ENCODE measurements at regions not wholly inside any gene's neighbourhood (a gene's known extent, or its start where the extent isn't known, plus 50 kb on each side); places are given as distances from the start of the nearest gene placed in this dataset.

- no peaks in the 10 kb centered on the region for H3K9me3 ChIP-seq (replicated peaks; ENCODE audit: insufficient read depth, low read length)
- no peak overlapping the region for H3K4me2 ChIP-seq (ENCODE audit: low read depth, low read length)
- H2AFZ ChIP-seq (ENCODE audit: low read length), result no peak overlapping the region
- TF ChIP-seq EZH2phosphoT487 (IDR thresholded peaks at IDR 0.05; ENCODE audit: low read length) (no peak), EZH2 (optimal IDR thresholded peaks at IDR 0.05; ENCODE audit: low read depth, low read length) (no peak)
- TF ChIP-seq, protein P1, sequence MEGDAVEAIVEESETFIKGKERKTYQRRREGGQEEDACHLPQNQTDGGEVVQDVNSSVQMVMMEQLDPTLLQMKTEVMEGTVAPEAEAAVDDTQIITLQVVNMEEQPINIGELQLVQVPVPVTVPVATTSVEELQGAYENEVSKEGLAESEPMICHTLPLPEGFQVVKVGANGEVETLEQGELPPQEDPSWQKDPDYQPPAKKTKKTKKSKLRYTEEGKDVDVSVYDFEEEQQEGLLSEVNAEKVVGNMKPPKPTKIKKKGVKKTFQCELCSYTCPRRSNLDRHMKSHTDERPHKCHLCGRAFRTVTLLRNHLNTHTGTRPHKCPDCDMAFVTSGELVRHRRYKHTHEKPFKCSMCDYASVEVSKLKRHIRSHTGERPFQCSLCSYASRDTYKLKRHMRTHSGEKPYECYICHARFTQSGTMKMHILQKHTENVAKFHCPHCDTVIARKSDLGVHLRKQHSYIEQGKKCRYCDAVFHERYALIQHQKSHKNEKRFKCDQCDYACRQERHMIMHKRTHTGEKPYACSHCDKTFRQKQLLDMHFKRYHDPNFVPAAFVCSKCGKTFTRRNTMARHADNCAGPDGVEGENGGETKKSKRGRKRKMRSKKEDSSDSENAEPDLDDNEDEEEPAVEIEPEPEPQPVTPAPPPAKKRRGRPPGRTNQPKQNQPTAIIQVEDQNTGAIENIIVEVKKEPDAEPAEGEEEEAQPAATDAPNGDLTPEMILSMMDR (IDR thresholded peaks at IDR 0.05; ENCODE audit: low read length), result no peak
- no peak overlapping the region for H3K9ac ChIP-seq (ENCODE audit: low read length)
- DNase-seq, result no peak
- no peaks in the 10 kb centered on the region for H3K79me2 ChIP-seq (ENCODE audit: low read length)
- H3K4me3 ChIP-seq (ENCODE audit: low read length), result no peak overlapping the region
- H3K9me2 ChIP-seq (replicated peaks; ENCODE audit: insufficient read depth, low read length), result no peaks in the 10 kb centered on the region
- no peaks in the 10 kb centered on the region for H3K36me3 ChIP-seq (replicated peaks; ENCODE audit: insufficient read depth, low read length)
- no peaks in the 10 kb centered on the region for H4K20me1 ChIP-seq (ENCODE audit: insufficient read depth, low read length)
- H3K27me3 ChIP-seq (replicated peaks; ENCODE audit: insufficient read depth, low read length), result no peaks in the 10 kb centered on the region
- H3K27ac ChIP-seq (ENCODE audit: low read length), result no peak overlapping the region
- no peaks in the 10 kb centered on the region for H3K4me1 ChIP-seq (ENCODE audit: low read length)
- H3F3A ChIP-seq (ENCODE audit: insufficient read depth, low read length), result no peaks in the 10 kb centered on the region
Measured at GRCh38 chr10:36116731-36117130, 474.6 kb upstream of the FZD8 start.

DNA sequence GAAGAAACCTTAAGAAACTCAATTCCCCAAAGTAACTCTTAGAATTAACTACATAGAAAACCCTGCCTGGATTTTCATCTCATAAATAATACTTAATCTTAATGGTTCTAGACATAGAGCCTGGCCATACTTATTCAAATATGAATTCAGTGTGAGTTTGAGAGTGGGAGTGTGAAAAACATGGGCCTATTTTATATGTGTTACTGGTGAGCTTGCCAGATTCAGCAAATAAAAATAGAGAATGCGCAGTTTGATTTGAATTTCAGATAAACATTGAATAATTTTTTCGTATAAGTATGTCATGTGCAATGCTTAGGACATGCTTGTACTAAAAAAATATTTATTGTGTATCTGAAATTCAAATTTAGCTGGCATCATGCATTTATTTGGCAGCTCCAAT, 473.9 kb upstream of the FZD8 start:
- Histone ChIP-seq H3K9me3 (replicated peaks; ENCODE audit: insufficient read depth, low read length) (no peaks in the 10 kb centered on the region), H3K79me2 (ENCODE audit: low read length) (no peaks in the 10 kb centered on the region), H4K20me1 (ENCODE audit: insufficient read depth, low read length) (no peaks in the 10 kb centered on the region), H3F3A (ENCODE audit: insufficient read depth, low read length) (no peaks in the 10 kb centered on the region), H3K36me3 (replicated peaks; ENCODE audit: insufficient read depth, low read length) (no peaks in the 10 kb centered on the region), H3K4me2 (ENCODE audit: low read depth, low read length) (no peak overlapping the region), H2AFZ (ENCODE audit: low read length) (no peak overlapping the region), H3K9ac (ENCODE audit: low read length) (no peak overlapping the region), H3K4me3 (ENCODE audit: low read length) (no peak overlapping the region), H3K9me2 (replicated peaks; ENCODE audit: insufficient read depth, low read length) (no peaks in the 10 kb centered on the region), H3K4me1 (ENCODE audit: low read length) (no peaks in the 10 kb centered on the region), H3K27ac (ENCODE audit: low read length) (no peak overlapping the region), H3K27me3 (replicated peaks; ENCODE audit: insufficient read depth, low read length) (no peaks in the 10 kb centered on the region)
- DNase-seq, result no peak
- TF ChIP-seq EZH2 (optimal IDR thresholded peaks at IDR 0.05; ENCODE audit: low read depth, low read length) (no peak), EZH2phosphoT487 (IDR thresholded peaks at IDR 0.05; ENCODE audit: low read length) (no peak)
- TF ChIP-seq, protein P1 (IDR thresholded peaks at IDR 0.05; ENCODE audit: low read length), result no peak

GRCh38 chr10:36115364-36115763, 473.3 kb upstream of the FZD8 start:
- no peaks in the 10 kb centered on the region for H3K36me3 ChIP-seq (replicated peaks; ENCODE audit: insufficient read depth, low read length)
- H3K27ac ChIP-seq (ENCODE audit: low read length), result no peak overlapping the region
- H3K27me3 ChIP-seq (replicated peaks; ENCODE audit: insufficient read depth, low read length), result no peaks in the 10 kb centered on the region
- no peak overlapping the region for H3K9ac ChIP-seq (ENCODE audit: low read length)
- H3K4me1 ChIP-seq (ENCODE audit: low read length), result no peaks in the 10 kb centered on the region
- no peaks in the 10 kb centered on the region for H3F3A ChIP-seq (ENCODE audit: insufficient read depth, low read length)
- H3K9me2 ChIP-seq (replicated peaks; ENCODE audit: insufficient read depth, low read length), result no peaks in the 10 kb centered on the region
- H3K9me3 ChIP-seq (replicated peaks; ENCODE audit: insufficient read depth, low read length), result no peaks in the 10 kb centered on the region
- DNase-seq, result no peak
- no peak overlapping the region for H3K4me3 ChIP-seq (ENCODE audit: low read length)
- H3K4me2 ChIP-seq (ENCODE audit: low read depth, low read length), result no peak overlapping the region
- no peak overlapping the region for H2AFZ ChIP-seq (ENCODE audit: low read length)
- no peak for TF ChIP-seq EZH2phosphoT487 (IDR thresholded peaks at IDR 0.05; ENCODE audit: low read length)
- TF ChIP-seq, protein P1 (IDR thresholded peaks at IDR 0.05; ENCODE audit: low read length), result no peak
- no peak for TF ChIP-seq EZH2 (optimal IDR thresholded peaks at IDR 0.05; ENCODE audit: low read depth, low read length)
- H4K20me1 ChIP-seq (ENCODE audit: insufficient read depth, low read length), result no peaks in the 10 kb centered on the region
- no peaks in the 10 kb centered on the region for H3K79me2 ChIP-seq (ENCODE audit: low read length)

Data from MM.1S (cell line).